Esophagus squamous epithelium (tissue), 5 donors: ENCODE measurements at regions not wholly inside any gene's neighbourhood (a gene's known extent, or its start where the extent isn't known, plus 50 kb on each side); places are given as distances from the start of the nearest gene placed in this dataset.

Source experiments
- DNase-seq: peaks from one replicate; lab custom pipeline; 2025; lab: John Stamatoyannopoulos, UW
- H3K27ac ChIP-seq, 4 donors: fragments of 200-600 bp; sonication (generic); one replicate each; pipeline ENCODE4 v1.5.1; 2016 to 2019; ENCODE audit warnings: mild to moderate bottlenecking in 1 of 4
- H3K27me3 ChIP-seq, 4 donors: fragments of 200-600 bp; sonication (generic); 1 replicate in 3 of 4; 2 replicates in 1 of 4; pipeline versions ENCODE4 v1.5.1 to v1.6.0; 2017 to 2021; ENCODE audit warnings: antibody characterized with exemption in 1 of 4
- H3K36me3 ChIP-seq, 3 donors: fragments of 200-600 bp; sonication (generic); one replicate each; pipeline ENCODE4 v1.5.1; 2016 to 2019
- H3K4me1 ChIP-seq, 3 donors: fragments of 200-600 bp; sonication (generic); one replicate each; pipeline ENCODE4 v1.5.1; 2017 to 2019
- H3K4me3 ChIP-seq, 4 donors: fragments of 200-600 bp; sonication (generic); 1 replicate in 3 of 4; 2 replicates in 1 of 4; pipeline ENCODE4 v1.5.1; 2016 to 2019; ENCODE audit warnings: mild to moderate bottlenecking in 2 of 4, moderate library complexity in 1 of 4
- H3K9me3 ChIP-seq, 3 donors: fragments of 200-600 bp; sonication (generic); one replicate each; pipeline ENCODE4 v1.5.1; 2016 to 2019
- CTCF ChIP-seq, 6 experiments: fragments of 450-650 bp in 4 of 6; fragments of 200-600 bp in 2 of 6; sonication (generic) in 2 of 6; IDR thresholded peaks; one replicate each; pipeline ENCODE4 v1.5.1; 2016 to 2019; ENCODE audit warnings: antibody characterized with exemption in 6 of 6, mild to moderate bottlenecking in 4 of 6, moderate library complexity in 4 of 6
- POLR2A ChIP-seq, 4 donors: fragments of 450-650 bp; IDR thresholded peaks; one replicate each; pipeline ENCODE4 v1.6.1; 2017; ENCODE audit warnings: antibody characterized with exemption in 4 of 4, mild to moderate bottlenecking in 4 of 4, moderate library complexity in 3 of 4
- WGBS, 2 donors: methylation state at CpG; one replicate each; pipeline ENCODE4 v1.1.5; 2018; 5-methylcytosine and 5-hydroxymethylcytosine counted together
- intact Hi-C: fragments of 100-400 bp; cut with DNase I; formaldehyde crosslinking; loops from one replicate; pipeline ENCODE4 v1.15.0; 2022
- donor health status: DM: yes; HTN: yes; CAD: no.

- intact Hi-C loops, result no loop called here
- no peak overlapping the region for H3K27ac ChIP-seq
- 22 to 38% methylated on average over 2 of the region's 2 CpGs for WGBS, 2 donors
- DNase-seq, result no peak
- H3K36me3 ChIP-seq, result no peaks in the 10 kb centered on the region
- no peaks in the 10 kb centered on the region for H3K27me3 ChIP-seq
- H3K4me3 ChIP-seq, result no peak overlapping the region
- TF ChIP-seq CTCF (IDR thresholded peaks at IDR 0.05), result no peak
- TF ChIP-seq POLR2A (IDR thresholded peaks at IDR 0.05), result no peak
- H3K4me1 ChIP-seq, result peaks cover 0 to 25% (median 0%) of the 10 kb centered on the region in 3 donors
- no peaks in the 10 kb centered on the region for H3K9me3 ChIP-seq
Observed at GRCh38 chr2:146997945-146998344, 846.9 kb upstream of the ACVR2A start.

- Histone ChIP-seq H3K4me1 (peaks cover 0 to 25% (median 0%) of the 10 kb centered on the region in 3 donors), H3K27ac (no peak overlapping the region), H3K36me3 (no peaks in the 10 kb centered on the region), H3K27me3 (no peaks in the 10 kb centered on the region), H3K9me3 (no peaks in the 10 kb centered on the region), H3K4me3 (no peak overlapping the region)
- intact Hi-C loops, result no loop called here
- no peak for DNase-seq
- TF ChIP-seq POLR2A (IDR thresholded peaks at IDR 0.05) (no peak), CTCF (IDR thresholded peaks at IDR 0.05) (no peak)
Observed at GRCh38 chr2:146997488-146997887, 847.3 kb upstream of the ACVR2A start.

- no peak for TF ChIP-seq CTCF (IDR thresholded peaks at IDR 0.05)
- no peak for TF ChIP-seq POLR2A (IDR thresholded peaks at IDR 0.05)
- H3K4me1 ChIP-seq, result peaks cover 0 to 17% (median 0%) of the 10 kb centered on the region in 3 donors
- H3K27ac ChIP-seq, result no peak overlapping the region
- DNase-seq, result no peak
- no peaks in the 10 kb centered on the region for H3K36me3 ChIP-seq
- H3K27me3 ChIP-seq, result no peaks in the 10 kb centered on the region
- intact Hi-C loops, result no loop called here
- no peaks in the 10 kb centered on the region for H3K9me3 ChIP-seq
- 70 to 81% methylated on average over 1 of the region's 1 CpG for WGBS, 2 donors
- no peak overlapping the region for H3K4me3 ChIP-seq
Observed at GRCh38 chr2:146994246-146994645, 850.6 kb upstream of the ACVR2A start.

GRCh38 chr2:146992466-146992865 lies 852.4 kb upstream of the ACVR2A start:
- Histone ChIP-seq H3K4me3 (no peak overlapping the region), H3K36me3 (no peaks in the 10 kb centered on the region), H3K27ac (no peak overlapping the region), H3K9me3 (no peaks in the 10 kb centered on the region), H3K4me1 (peaks cover 0 to 5% (median 0%) of the 10 kb centered on the region in 3 donors), H3K27me3 (no peaks in the 10 kb centered on the region)
- DNase-seq, result no peak
- TF ChIP-seq POLR2A (IDR thresholded peaks at IDR 0.05) (no peak), CTCF (IDR thresholded peaks at IDR 0.05) (no peak)
- 95 to 96% methylated on average over 2 of the region's 2 CpGs for WGBS, 2 donors
- intact Hi-C loops, result no loop called here

- Histone ChIP-seq H3K36me3 (no peaks in the 10 kb centered on the region), H3K27me3 (no peaks in the 10 kb centered on the region), H3K4me3 (no peak overlapping the region), H3K9me3 (no peaks in the 10 kb centered on the region), H3K27ac (no peak overlapping the region), H3K4me1 (peaks cover 0 to 4% (median 0%) of the 10 kb centered on the region in 3 donors)
- WGBS, 2 donors, result 92 to 95% methylated on average over 2 of the region's 2 CpGs
- DNase-seq, result no peak
- intact Hi-C loops, result no loop called here
- TF ChIP-seq POLR2A (IDR thresholded peaks at IDR 0.05) (no peak), CTCF (IDR thresholded peaks at IDR 0.05) (no peak)
Observed at GRCh38 chr2:146992057-146992456, 852.8 kb upstream of the ACVR2A start.
